GM19351 (cell line): ENCODE measurements at regions not wholly inside any gene's neighbourhood (a gene's known extent, or its start where the extent isn't known, plus 50 kb on each side); places are given as distances from the start of the nearest gene placed in this dataset.
"Not testable (repeated sequence)": the region's sequence is repeated elsewhere in the genome, so short reads cannot be mapped to it uniquely, and the experiment has no call there.

ENCODE experiments used
- ATAC-seq: cut with Tn5 transposase; IDR thresholded peaks from one replicate; pipeline ENCODE4 v1.9.1; 2021; ENCODE audit warnings: mild to moderate bottlenecking, moderate library complexity; ENCODE audit not compliant: unreplicated experiment

- no peak for ATAC-seq
Observed at GRCh38 chr6:5840734-5841390, 165.9 kb downstream of the NRN1 start.

- ATAC-seq, result no peak
Observed at GRCh38 chr6:5838656-5839396, 167.9 kb downstream of the NRN1 start.

- no peak for ATAC-seq
Observed at GRCh38 chr6:5837323-5837722, 169.4 kb downstream of the NRN1 start.

- ATAC-seq, result not testable (repeated sequence)
Observed at GRCh38 chr6:5836597-5836996, 170.1 kb downstream of the NRN1 start.

- ATAC-seq, result no peak
Observed at GRCh38 chr6:5833120-5833519, 173.6 kb downstream of the NRN1 start.

GRCh38 chr6:5832668-5833067 is 174.1 kb downstream of the NRN1 start:
- no peak for ATAC-seq

GRCh38 chr6:5831219-5831862 is 175.4 kb downstream of the NRN1 start:
- ATAC-seq, result not testable (repeated sequence)

GRCh38 chr6:5828296-5828695 is 178.4 kb downstream of the NRN1 start:
- ATAC-seq, result no peak

- ATAC-seq, result no peak
Observed at GRCh38 chr6:5827056-5827904, 179.4 kb downstream of the NRN1 start.

GRCh38 chr6:5824382-5824983 is 182.2 kb downstream of the NRN1 start:
- ATAC-seq, result not testable (repeated sequence)
